ACHN (cell line): ENCODE measurements at regions not wholly inside any gene's neighbourhood (a gene's known extent, or its start where the extent isn't known, plus 50 kb on each side); places are given as distances from the start of the nearest gene placed in this dataset.

Source experiments
- DNase-seq: peaks from one replicate; pipeline ENCODE4 v3.0.0-alpha.2; 2015
- in situ Hi-C: cut with HindIII; loops from 2 replicates; pipeline ENCODE4 v1.10.0; 2017; ENCODE audit warnings: low sequenced_read_pairs, low pct_ligation_motif_present, low pct_unique_long_range_greater_than_20kb

DNA sequence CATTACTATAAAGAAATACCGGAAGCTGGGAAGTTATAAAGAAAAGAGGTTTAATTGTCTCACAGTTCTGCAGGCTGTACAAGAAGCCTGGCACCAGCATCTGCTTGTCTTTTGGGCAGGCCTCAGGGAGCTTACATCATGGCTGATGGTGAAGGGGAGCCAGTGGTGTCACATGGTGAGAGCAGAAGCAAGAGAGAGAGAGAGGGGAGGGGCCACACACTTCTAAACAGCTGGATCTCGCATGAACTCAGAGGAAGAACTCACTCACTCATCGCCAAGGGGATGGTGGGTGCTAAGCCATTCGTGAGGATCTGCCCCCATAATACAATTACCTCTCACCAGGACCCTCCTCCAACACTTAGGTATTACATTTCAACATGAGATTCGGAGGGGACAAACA lies 51.8 kb upstream of the ANKRD34C start:
- in situ Hi-C loops: no loop called here
- DNase-seq: no peak

DNA sequence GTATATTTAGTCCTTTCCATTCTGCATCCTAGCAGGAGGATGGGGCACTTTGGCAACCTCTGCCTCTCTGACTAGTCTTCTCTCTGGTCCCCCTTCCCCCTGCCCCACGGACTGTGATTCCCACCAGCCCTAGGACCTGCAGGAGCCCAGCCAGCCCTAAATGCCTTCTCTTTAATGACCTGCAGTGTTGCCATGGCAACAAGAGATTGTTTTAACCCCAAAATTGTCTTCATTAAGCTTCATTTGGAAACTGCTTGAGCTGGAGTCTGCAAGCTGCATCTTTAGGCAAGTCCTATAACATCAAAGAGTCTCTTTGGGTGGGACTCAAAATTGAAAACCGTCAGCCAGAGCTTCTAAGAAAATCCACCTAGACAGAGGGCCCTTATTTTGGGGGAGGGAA lies 59.7 kb upstream of the ANKRD34C start:
- in situ Hi-C loops: no loop called here

DNA sequence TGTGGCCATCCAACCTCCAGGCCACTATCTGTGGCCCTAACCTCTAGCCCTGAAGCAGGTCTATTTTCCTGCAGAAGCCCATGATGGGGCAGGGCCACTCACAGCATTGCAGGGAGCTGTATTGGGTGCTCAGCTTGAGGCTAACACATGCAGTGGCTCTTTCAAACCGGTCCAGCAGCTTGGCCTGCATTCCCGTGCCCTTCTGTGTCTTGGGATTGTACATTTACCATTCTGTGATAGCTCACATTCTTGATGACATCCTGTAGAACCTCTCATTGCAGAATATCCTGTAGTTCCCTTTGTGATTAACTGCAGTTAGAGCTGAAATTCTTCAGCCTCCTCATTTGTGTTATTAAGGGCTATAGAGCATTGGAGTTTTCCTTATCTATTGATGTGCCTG lies 60.8 kb upstream of the ANKRD34C start:
- in situ Hi-C loops: no loop called here
- DNase-seq: no peak

More for the DNA sequence above, 59.7 kb upstream of the ANKRD34C start:
- no peak for DNase-seq

DNA sequence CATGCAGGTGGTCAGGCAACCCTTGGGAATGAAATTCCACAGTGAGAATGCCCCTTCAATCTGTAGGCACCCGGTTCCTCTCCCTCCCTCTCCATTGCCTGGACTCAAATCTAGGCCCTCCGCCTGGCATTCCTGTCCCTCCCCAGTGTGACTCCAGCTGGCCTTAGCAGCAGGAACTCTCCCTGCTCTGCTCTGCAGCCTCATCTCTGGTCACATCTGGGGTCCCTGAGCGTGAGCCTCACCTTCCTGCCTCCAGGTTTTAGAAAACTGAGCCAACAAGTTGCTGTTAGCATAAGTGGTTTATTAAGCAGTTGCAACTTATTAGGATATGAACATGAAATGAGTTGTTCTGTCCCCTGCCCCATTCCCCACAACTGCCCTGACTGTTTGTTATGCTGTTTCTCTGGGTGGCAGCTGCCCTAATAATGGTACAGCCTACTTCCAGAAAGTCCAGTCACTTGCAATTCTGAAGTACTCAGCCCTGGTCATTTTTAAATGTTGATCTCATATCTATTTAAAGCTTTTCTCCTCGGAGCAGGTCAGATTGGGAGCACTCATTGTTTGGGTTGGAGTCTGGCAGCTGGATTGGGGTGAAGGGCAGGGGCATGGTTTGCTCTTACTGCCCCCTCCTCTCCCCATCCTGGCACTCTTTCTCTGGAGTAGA lies 63.0 kb upstream of the ANKRD34C start:
- in situ Hi-C loops: no loop called here

DNA sequence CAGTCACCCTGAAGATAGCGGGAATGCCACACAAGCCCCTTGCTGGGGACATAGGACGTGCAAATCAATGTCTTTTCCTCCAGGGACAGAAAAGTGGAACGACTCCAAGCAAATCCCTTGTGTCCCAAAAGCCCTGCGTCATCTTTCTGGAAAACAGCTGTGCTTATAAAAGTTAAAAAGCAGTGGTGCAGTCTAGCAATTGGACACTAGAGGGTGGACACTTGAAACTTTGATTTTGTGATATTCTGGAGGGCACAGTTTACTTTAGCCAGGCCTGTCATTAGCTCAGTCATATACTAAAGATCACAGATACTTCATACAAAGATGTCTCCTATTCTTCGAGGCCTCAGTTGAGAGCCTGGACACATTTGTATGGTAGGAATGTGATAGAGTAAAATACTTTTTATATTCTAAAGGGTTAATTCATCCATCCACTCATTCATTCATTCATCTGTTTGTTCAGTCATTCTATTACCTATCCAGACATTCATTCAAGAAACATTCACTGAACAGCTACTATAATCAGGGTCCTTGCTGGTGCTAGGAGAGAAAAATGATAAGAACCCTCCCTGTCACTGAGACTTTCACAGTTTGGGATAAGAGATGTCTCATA lies 63.8 kb upstream of the ANKRD34C start:
- DNase-seq: no peak
- in situ Hi-C loops: no loop called here

More for the DNA sequence above, 63.0 kb upstream of the ANKRD34C start:
- no peak for DNase-seq

DNA sequence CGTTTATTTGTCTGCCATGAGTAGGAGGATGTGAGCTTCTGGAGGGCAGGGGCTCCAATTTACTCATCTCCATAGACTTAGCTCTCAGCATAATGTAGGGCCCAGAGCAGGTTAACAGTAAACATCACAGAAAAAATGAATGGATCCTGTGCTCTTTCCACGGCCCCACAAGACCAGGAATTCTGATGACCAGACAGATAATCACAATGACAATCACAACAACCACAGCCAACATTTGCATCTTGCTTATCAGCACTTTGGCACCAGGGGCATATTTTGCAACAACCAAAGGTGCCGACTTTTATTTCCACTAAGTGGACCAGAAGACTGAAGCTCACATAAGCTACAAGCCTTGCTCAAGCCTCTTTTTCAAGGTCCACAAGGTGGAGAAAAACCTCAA lies 68.9 kb upstream of the ANKRD34C start:
- in situ Hi-C loops: no loop called here
- DNase-seq: no peak

DNA sequence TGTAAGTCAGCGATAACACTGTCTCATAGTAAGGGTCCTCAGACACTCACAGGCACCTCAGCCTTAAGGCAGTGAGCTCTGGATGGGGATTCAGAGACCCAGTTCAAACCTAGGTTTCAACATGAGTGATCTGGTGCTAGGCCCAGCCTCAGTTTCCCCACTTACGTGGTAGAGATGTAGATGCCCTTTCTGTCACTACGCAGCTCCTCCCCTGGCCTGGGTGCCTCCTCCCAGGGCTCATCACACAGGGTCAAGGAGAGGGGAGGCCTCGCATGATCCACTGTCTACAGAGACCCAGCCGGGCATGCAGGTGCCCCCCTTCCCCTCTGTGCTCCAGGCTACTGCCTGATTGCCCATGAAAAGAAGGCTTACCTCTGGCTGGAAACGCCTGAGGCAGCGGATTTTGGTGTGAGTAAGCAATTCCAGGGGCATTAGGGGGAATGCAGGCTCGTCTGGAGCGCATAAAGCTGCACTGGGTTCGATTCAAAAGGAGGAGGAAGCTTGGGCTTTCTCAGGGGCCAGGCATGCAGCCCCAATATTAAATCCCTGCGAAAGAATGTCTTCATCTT lies 69.8 kb upstream of the ANKRD34C start:
- no peak for DNase-seq
- in situ Hi-C loops: no loop called here

DNA sequence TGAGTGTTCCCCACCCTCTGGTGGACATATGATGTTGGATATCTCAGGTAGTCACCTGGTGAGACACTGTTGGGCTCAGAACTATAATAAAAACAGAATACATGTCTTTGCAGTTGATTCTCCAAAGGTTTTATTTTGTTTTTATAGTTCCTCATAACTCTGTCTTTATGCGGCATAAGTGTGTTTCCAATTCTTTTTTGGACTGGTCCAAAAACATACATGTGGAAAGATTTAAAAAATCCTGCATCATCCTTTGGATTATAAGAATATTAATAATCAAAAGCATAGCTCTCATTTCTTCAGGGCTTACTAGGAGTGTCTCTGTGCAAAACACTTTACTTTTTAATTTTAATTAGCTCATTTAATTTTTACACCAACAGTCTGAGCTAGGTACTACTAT lies 71.0 kb upstream of the ANKRD34C start:
- DNase-seq: no peak
- in situ Hi-C loops: no loop called here

DNA sequence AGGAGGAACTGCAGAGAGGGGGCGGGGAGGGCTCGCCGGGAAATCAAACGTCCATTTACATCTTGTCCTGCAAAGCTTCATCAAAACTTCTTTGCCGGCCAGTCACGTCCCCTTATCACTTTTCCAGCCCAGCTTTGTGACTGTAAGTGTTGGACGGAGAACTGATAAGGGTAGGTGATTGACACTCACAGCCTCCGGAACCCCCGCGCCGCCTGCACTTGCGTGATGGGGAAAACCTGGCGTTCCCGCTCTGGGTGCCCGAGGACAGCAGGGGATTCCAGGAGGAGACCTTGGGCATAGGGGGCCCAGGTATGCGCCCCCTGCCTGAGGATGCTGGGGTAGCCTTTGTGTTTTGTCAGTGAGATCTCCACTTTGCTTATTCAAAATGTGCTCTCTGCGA lies 72.8 kb upstream of the ANKRD34C start:
- in situ Hi-C loops: no loop called here
- DNase-seq: no peak

DNA sequence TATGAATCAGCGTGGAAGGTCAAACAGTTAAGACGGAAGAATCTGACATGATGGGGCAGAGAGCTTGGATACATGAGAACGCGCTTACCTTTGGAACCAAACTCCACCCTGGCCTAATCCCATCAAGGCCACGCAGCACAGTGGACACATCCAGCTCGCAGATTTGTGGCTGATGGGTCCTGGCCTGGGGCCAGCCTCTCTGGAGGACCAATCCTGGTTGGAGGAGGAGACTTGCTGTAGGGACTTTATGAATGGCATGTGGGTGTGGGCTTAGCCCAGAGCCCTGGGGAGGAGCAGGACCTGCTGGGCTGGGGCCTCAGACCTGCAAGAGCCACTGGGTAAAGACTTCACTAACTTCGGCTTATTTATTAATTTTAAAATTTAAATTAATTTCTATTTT lies 73.4 kb upstream of the ANKRD34C start:
- in situ Hi-C loops: no loop called here
- no peak for DNase-seq

DNA sequence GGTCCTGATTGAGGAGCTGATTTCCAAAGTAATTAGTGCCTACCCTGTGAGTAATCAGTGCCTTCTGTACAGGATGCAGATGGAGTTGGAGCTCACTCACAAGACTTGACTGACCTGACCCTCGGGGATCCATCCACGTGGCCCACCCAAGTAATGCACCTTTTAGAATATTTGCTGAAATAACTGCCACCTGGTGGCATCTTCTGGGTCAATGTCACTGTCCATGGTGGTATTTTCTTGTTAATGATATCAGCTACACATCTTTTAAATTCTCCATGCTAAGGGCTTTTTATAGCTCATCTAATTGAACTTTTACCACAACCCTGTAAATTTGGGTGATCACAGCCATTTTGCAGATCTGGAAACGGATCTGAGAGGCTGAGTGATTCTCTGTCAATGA lies 74.3 kb upstream of the ANKRD34C start:
- in situ Hi-C loops: no loop called here
- DNase-seq: no peak

DNA sequence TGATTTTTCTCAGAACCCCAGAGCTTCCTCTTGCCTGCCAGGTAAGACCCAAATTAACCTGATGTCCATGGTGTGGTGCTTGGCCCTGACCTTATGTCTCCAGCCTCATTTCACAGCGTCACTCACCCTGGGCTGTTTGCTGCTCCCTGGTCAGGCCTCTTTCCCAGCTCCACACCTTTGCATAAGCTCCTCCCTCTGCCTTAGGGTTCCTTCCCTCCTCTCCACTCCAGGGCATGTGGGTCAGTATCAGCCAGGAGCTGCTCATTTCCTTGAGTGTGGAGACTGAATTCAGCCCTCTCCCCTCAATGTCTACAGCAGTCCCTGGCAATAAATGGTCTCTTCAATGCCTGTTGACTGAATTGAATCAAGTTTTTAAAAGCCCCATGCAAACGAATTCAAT lies 75.6 kb upstream of the ANKRD34C start:
- DNase-seq: no peak
- in situ Hi-C loops: no loop called here

DNA sequence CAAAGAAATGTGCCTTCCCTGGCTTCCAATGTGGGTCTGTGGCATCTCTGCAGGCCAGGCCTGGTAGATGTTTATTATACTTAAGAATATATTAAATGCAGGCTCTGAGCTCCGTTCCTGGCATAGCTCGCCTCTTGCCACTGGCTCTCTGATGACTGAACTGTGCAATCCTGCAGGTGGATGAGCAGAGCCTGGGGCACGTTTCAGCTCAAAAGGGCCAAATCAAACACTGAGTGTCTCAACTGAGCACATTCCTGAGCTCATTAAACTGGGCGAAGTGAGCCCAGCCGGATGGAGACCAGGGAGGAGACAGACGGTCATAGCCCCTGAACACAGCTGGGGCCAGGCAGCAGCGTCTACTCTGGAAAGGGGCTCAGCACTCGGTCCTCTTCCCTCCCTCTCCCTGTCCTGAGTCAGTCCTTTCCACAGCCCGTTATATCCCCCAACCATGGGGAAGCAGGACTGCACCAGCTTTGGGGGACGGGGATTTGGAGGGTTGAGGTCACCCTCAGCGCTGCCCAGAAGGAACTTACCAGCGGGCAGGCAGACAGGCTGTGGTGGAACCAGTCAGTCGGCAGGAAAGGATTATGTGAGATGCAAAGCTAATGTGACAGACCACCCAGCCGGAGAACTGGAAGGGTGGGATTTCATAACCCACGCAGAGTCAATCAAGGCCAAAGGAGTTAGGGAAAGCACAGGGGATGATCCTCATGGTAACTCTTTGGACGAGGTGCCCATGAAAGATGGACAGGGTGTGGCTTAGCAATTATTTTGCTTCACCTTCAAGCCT lies 77.4 kb upstream of the ANKRD34C start:
- DNase-seq: no peak

DNA sequence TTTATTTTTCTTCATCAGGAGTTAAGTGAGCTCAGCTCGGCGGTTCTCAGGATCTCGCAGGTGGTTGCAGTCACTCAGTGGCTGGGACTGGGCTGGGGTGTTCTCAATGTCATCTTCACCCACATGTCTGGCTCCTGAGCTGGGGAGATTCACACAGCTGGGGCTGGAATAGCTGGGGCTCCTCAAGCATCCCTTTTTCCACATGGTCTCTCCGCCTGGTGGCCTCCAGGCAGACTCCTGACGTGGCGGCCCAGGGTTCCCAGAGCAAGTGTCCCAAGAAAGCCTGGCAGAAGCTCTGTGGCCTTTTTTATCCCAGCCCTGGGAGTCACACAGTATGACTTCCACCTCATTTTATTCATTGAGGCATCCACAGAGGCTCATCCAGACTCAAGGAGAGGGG lies 84.1 kb upstream of the ANKRD34C start:
- in situ Hi-C loops: no loop called here
- no peak for DNase-seq

More for the DNA sequence above, 77.4 kb upstream of the ANKRD34C start:
- in situ Hi-C loops: no loop called here

DNA sequence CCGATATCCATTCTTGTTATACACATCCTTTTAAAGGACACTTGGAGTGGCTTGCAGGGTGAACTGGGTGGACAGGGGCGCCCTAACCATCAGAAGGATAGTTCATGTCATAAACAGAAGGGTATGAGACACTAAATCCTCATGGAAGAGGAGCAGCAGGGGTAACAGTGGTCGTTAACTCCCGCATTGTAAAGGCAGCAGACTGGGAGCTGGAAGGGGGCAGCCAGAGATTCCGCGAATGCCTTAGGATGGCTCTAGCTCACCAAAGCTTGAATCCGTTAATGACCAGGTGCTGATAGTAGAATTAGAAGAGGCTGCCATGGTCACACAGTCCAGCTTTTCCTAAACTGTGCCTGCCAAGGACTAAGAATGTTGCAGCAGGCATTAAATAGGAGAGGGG lies 85.2 kb upstream of the ANKRD34C start:
- no peak for DNase-seq
- in situ Hi-C loops: no loop called here

DNA sequence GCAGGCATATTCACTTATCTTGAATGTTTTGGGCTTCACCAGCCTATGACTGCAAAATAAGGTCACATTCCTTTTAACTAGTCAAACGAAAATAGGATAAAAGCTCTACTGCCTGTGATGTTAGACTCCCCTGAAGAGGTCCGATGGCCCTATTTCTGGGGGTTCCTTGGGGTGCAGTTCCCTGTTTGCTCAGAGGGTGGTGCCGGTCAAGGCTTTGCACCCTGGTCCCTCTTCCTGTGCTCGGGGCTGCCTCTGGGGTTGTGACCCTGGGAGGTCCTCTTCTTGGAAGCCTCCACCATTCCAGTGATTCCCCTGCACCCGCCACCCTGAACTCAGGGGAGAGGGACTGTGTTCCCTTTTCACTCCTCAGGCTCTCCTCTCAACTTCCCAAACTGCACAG lies 86.7 kb upstream of the ANKRD34C start:
- in situ Hi-C loops: no loop called here
- no peak for DNase-seq

DNA sequence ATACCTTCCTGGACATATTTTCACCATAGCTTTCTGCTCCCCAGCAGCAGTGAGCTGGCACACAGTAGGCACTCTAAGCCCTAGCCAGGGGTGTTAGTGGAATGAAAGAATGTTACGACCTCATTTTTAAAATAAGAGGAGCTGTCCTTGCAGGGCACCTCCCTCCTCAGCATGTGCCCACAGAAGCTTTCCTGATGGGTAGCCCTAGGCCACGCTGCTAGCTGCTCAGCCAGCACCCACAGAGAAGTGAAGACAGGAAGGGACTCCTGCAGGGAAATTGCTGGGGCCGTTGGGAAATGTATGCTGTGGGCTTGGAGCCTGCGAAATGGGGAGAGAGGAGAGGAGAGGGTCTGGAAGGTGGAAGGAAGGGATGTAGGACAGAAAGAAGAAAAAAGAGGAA lies 87.3 kb upstream of the ANKRD34C start:
- in situ Hi-C loops: no loop called here
- no peak for DNase-seq

DNA sequence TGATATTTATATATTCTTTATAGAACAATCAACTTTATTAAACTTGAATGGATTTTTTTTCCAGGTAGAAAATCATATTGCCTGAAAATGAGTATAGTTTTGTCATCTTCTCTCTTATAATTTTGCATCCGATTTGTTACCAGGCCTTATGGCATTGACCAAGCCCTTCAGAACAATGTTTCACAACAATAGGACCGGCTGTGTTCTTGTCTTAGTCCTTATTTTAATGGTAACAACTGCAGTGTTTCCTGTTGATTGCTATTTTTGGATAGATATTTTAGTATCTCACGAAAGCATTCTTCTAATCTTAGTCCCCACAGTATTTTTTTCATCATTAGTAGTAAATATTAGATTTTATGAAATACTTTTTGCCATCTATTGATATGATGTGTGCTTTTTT lies 88.1 kb upstream of the ANKRD34C start:
- in situ Hi-C loops: no loop called here
- no peak for DNase-seq

DNA sequence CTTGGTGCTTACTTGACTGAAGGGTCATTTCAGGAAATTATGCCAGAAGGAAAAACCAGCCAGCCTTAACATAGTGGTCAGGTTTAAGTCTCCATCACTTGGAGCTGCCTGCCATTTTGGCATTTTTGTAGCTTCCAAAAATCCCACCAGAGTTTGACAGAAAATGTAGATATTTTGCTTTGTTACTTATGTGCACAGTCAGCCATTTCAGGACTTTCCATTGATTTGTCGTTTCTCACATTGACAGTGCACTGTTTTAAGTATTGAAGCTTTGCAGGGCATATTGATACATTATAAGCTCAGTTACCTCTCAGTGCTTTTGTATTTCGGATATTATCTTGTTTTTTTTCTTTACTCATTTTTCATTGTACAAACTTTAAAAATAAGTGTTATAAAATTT lies 89.0 kb upstream of the ANKRD34C start:
- no peak for DNase-seq
- in situ Hi-C loops: no loop called here

DNA sequence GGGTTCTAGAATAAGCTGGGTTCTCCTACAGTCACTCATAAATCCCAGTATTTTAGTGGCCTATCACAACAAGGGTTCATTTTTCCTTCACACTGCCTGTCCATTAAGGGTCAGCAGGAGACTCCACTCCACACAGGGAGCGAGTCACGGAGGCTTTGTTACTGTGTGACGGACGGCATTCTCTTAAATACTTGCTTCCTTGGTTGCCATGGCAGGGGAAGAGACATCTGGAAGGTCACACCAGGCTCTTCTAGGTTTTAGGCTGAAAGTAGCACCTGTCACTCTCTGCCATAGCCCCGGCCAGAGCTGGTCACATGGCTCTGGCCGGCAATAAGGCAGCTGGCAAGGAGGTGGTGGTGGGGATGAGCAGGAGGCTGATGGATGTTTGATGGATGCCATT lies 89.4 kb upstream of the ANKRD34C start:
- in situ Hi-C loops: no loop called here
- DNase-seq: no peak
